Naive thymus-derived CD4-positive, alpha-beta T cell (primary cell): ENCODE measurements at regions not wholly inside any gene's neighbourhood (a gene's known extent, or its start where the extent isn't known, plus 50 kb on each side); places are given as distances from the start of the nearest gene placed in this dataset.

ENCODE experiments used
- ATAC-seq: fragments of 150-1000 bp; cut with Tn5 transposase; 2 replicates; pipeline ENCODE4 v1.10.0; 2021; ENCODE audit warnings: mild to moderate bottlenecking, moderate library complexity
- CTCF ChIA-PET: fragments of 350-600 bp; sonication (Branson Sonifier 250); formaldehyde crosslinking; loops from one replicate; lab custom pipeline; 2021; ENCODE audit warnings: antibody characterized with exemption; lab: Charles Lee
- POLR2A ChIA-PET: fragments of 350-600 bp; sonication (Branson Sonifier 250); formaldehyde crosslinking; loops from one replicate; lab custom pipeline; 2021; ENCODE audit warnings: antibody characterized with exemption, inconsistent platforms; lab: Charles Lee
- DNase-seq, 9 donors: peaks; one replicate each; pipeline versions ENCODE4 v3.0.0 to v3.0.0-alpha.2; 2020 to 2022; ENCODE audit warnings: mixed read lengths in 1 of 9
- H3K27ac ChIP-seq: one replicate; pipeline ENCODE4 v1.7.0; 2013; ENCODE audit warnings: mild to moderate bottlenecking, low read depth, low read length, moderate library complexity
- H3K27me3 ChIP-seq, 2 donors: one replicate each; pipeline ENCODE4 v1.7.0; 2013; ENCODE audit warnings: low read length in 2 of 2, mild to moderate bottlenecking in 2 of 2, moderate library complexity in 2 of 2; ENCODE audit not compliant: control insufficient read depth in 2 of 2, insufficient read depth in 2 of 2
- H3K36me3 ChIP-seq, 3 experiments: 1 replicate in 2 of 3; 2 replicates in 1 of 3; pipeline ENCODE4 v1.7.0; 2013; ENCODE audit warnings: low read length in 3 of 3, mild to moderate bottlenecking in 3 of 3, moderate library complexity in 1 of 3; ENCODE audit not compliant: insufficient read depth in 3 of 3, control insufficient read depth in 2 of 3
- H3K4me1 ChIP-seq, 2 donors: one replicate each; pipeline ENCODE4 v1.7.0; 2013; ENCODE audit warnings: low read length in 2 of 2, mild to moderate bottlenecking in 2 of 2, moderate library complexity in 1 of 2; ENCODE audit not compliant: control insufficient read depth in 2 of 2, insufficient read depth in 2 of 2
- H3K4me3 ChIP-seq: 2 replicates; pipeline ENCODE4 v1.7.0; 2013; ENCODE audit warnings: mild to moderate bottlenecking, low read length
- H3K9me3 ChIP-seq, 3 experiments: 1 replicate in 2 of 3; 2 replicates in 1 of 3; pipeline ENCODE4 v1.7.0; 2013; ENCODE audit warnings: low read length in 3 of 3; ENCODE audit not compliant: control insufficient read depth in 2 of 3
- H3K27ac Mint-ChIP-seq, 9 donors: one replicate each; pipeline ENCODE4 v1.8.0; 2020 to 2022; ENCODE audit warnings: mixed read lengths in 9 of 9, mild to moderate bottlenecking in 8 of 9, moderate library complexity in 5 of 9, inconsistent platforms in 2 of 9
- H3K27me3 Mint-ChIP-seq, 5 donors: one replicate each; pipeline ENCODE4 v1.8.0; 2021 to 2022; ENCODE audit warnings: mixed read lengths in 5 of 5, mild to moderate bottlenecking in 1 of 5
- H3K36me3 Mint-ChIP-seq, 5 donors: one replicate each; pipeline ENCODE4 v1.8.0; 2020 to 2022; ENCODE audit warnings: mixed read lengths in 5 of 5, mild to moderate bottlenecking in 3 of 5, inconsistent platforms in 1 of 5
- H3K4me1 Mint-ChIP-seq, 7 donors: one replicate each; pipeline ENCODE4 v1.8.0; 2020 to 2022; ENCODE audit warnings: mixed read lengths in 7 of 7, mild to moderate bottlenecking in 3 of 7, inconsistent platforms in 1 of 7
- H3K4me3 Mint-ChIP-seq, 10 donors: one replicate each; pipeline ENCODE4 v1.8.0; 2020 to 2022; ENCODE audit warnings: mild to moderate bottlenecking in 10 of 10, mixed read lengths in 10 of 10, moderate library complexity in 6 of 10, inconsistent platforms in 2 of 10
- H3K9me3 Mint-ChIP-seq, 11 donors: one replicate each; pipeline ENCODE4 v1.8.0; 2020 to 2022; ENCODE audit warnings: mixed read lengths in 11 of 11, mild to moderate bottlenecking in 4 of 11, inconsistent platforms in 1 of 11, moderate library complexity in 1 of 11
- intact Hi-C, 2 donors: fragments of 100-400 bp; cut with micrococcal nuclease; formaldehyde crosslinking; loops; one replicate each; pipeline ENCODE4 v1.15.1; 2023

GRCh38 chr22:49437956-49438355 lies 389.7 kb downstream of the BRD1 start:
- Mint-ChIP-seq H3K9me3 (peaks cover 0 to 12% (median 2%) of the 10 kb centered on the region in 11 donors), H3K27ac (no peak overlapping the region), H3K4me1 (peaks cover 0 to 1% (median 0%) of the 10 kb centered on the region in 7 donors), H3K4me3 (no peak overlapping the region), H3K36me3 (peaks cover 0 to 32% (median 0%) of the 10 kb centered on the region in 5 donors), H3K27me3 (peaks cover 0 to 21% (median 0%) of the 10 kb centered on the region in 5 donors)
- no peak overlapping the region for H3K27ac ChIP-seq
- DNase-seq = no peak
- no peaks in the 10 kb centered on the region for H3K36me3 ChIP-seq
- ChIA-PET POLR2A (no interaction called here), CTCF (no interaction called here)
- intact Hi-C loops = no loop called here
- no peak overlapping the region for H3K4me3 ChIP-seq
- no peaks in the 10 kb centered on the region for H3K4me1 ChIP-seq
- peaks cover 0 to 10% (median 0%) of the 10 kb centered on the region in 3 experiments for H3K9me3 ChIP-seq
- ATAC-seq = no peak
- H3K27me3 ChIP-seq = no peaks in the 10 kb centered on the region

DNA sequence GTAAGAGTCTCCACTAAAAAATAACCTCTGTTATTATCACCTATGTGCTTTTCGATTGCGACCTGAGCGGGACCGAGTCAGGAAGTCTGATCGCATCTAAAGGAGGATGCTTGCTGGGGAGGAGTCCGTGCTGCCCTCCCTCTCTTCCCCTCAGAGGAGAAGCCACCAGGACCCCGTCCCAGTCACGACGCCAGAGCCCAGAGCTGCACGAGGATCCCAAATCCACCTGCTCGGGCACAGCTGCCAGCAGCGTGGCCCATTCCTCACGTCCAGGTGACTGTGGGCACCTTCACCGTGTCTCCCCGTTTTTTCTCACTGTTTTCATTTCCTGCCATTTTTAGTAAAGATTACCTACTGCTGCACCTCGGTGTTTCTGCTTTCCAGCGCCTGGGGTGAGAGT lies 390.3 kb downstream of the BRD1 start:
- Mint-ChIP-seq H3K4me3 (no peak overlapping the region), H3K27me3 (peaks cover 0 to 22% (median 0%) of the 10 kb centered on the region in 5 donors), H3K36me3 (peaks cover 0 to 32% (median 0%) of the 10 kb centered on the region in 5 donors), H3K9me3 (peaks cover 0 to 12% (median 2%) of the 10 kb centered on the region in 11 donors), H3K4me1 (no peaks in the 10 kb centered on the region), H3K27ac (no peak overlapping the region)
- ChIA-PET CTCF (no interaction called here), POLR2A (no interaction called here)
- no peak for DNase-seq
- Histone ChIP-seq H3K36me3 (no peaks in the 10 kb centered on the region), H3K27ac (no peak overlapping the region), H3K9me3 (peaks cover 0 to 10% (median 0%) of the 10 kb centered on the region in 3 experiments), H3K4me3 (no peak overlapping the region), H3K27me3 (no peaks in the 10 kb centered on the region), H3K4me1 (no peaks in the 10 kb centered on the region)
- intact Hi-C loops = no loop called here
- no peak for ATAC-seq

GRCh38 chr22:49436056-49436455 lies 391.6 kb downstream of the BRD1 start:
- peaks cover 0 to 30% (median 0%) of the 10 kb centered on the region in 5 donors for H3K36me3 Mint-ChIP-seq
- no peak overlapping the region for H3K4me3 Mint-ChIP-seq
- POLR2A ChIA-PET = no interaction called here
- H3K4me1 Mint-ChIP-seq = no peaks in the 10 kb centered on the region
- Histone ChIP-seq H3K36me3 (no peaks in the 10 kb centered on the region), H3K4me1 (no peaks in the 10 kb centered on the region), H3K4me3 (no peak overlapping the region), H3K27ac (no peak overlapping the region), H3K9me3 (peaks cover 0 to 10% (median 0%) of the 10 kb centered on the region in 3 experiments), H3K27me3 (no peaks in the 10 kb centered on the region)
- H3K27ac Mint-ChIP-seq = no peak overlapping the region
- CTCF ChIA-PET = no interaction called here
- ATAC-seq = no peak
- H3K27me3 Mint-ChIP-seq = peaks cover 0 to 26% (median 0%) of the 10 kb centered on the region in 5 donors
- intact Hi-C loops = no loop called here
- DNase-seq = no peak
- peaks cover 0 to 12% (median 1%) of the 10 kb centered on the region in 11 donors for H3K9me3 Mint-ChIP-seq

- Mint-ChIP-seq H3K4me3 (no peak overlapping the region), H3K9me3 (peaks cover 0 to 12% (median 0%) of the 10 kb centered on the region in 11 donors), H3K36me3 (peaks cover 0 to 27% (median 0%) of the 10 kb centered on the region in 5 donors), H3K27me3 (peaks cover 0 to 23% (median under 1%) of the 10 kb centered on the region in 5 donors), H3K27ac (no peak overlapping the region), H3K4me1 (no peaks in the 10 kb centered on the region)
- ChIA-PET CTCF (no interaction called here), POLR2A (no interaction called here)
- H3K27me3 ChIP-seq = no peaks in the 10 kb centered on the region
- no peak overlapping the region for H3K4me3 ChIP-seq
- H3K36me3 ChIP-seq = no peaks in the 10 kb centered on the region
- H3K27ac ChIP-seq = no peak overlapping the region
- H3K4me1 ChIP-seq = no peaks in the 10 kb centered on the region
- intact Hi-C loops = no loop called here
- peaks cover 0 to 10% (median 0%) of the 10 kb centered on the region in 3 experiments for H3K9me3 ChIP-seq
- ATAC-seq = no peak
- DNase-seq = no peak
Observed at GRCh38 chr22:49435596-49435995, 392.1 kb downstream of the BRD1 start.

GRCh38 chr22:49433717-49434611 lies 393.7 kb downstream of the BRD1 start:
- peaks cover 0 to 21% (median 0%) of the 10 kb centered on the region in 5 donors for H3K36me3 Mint-ChIP-seq
- Histone ChIP-seq H3K27ac (no peak overlapping the region), H3K36me3 (no peaks in the 10 kb centered on the region), H3K27me3 (no peaks in the 10 kb centered on the region), H3K9me3 (peaks cover 0 to 10% (median 0%) of the 10 kb centered on the region in 3 experiments), H3K4me1 (no peaks in the 10 kb centered on the region), H3K4me3 (no peak overlapping the region)
- no peaks in the 10 kb centered on the region for H3K4me1 Mint-ChIP-seq
- peaks cover 0 to 35% (median 2%) of the 10 kb centered on the region in 5 donors for H3K27me3 Mint-ChIP-seq
- H3K9me3 Mint-ChIP-seq = peaks cover 0 to 12% (median 0%) of the 10 kb centered on the region in 11 donors
- no peak overlapping the region for H3K27ac Mint-ChIP-seq
- DNase-seq (peak in 1 of 9 donors; percentile 7), ATAC-seq (no peak)
- H3K4me3 Mint-ChIP-seq = no peak overlapping the region
- POLR2A ChIA-PET = no interaction called here
- CTCF ChIA-PET = no interaction called here
- intact Hi-C loops = no loop called here

DNA sequence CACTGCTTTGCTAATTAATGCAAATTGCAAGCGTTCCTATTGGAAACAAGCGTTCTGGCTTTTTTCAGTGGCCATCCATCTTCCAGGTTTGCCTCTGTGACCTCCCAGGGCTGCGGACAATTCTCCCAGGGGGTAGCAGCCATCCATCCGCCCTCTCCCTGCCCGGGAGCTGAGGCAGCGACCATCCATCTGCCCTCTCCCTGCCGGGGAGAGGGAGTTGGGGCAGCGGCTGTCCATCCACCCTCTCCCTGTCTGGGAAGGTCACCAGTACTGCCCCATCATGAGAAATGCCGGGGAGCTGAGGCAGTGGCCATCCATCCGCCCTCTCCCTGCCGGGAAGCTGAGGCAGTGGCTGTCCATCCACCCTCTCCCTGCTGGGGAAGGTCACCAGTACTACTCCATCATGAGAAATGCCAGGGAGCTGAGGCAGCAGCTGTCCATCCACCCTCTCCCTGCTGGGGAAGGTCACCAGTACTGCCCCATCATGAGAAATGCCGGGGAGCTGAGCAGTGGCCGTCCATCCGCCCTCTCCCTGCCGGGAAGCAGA lies 394.7 kb downstream of the BRD1 start:
- H3K27ac ChIP-seq = no peak overlapping the region
- H3K9me3 ChIP-seq = peaks cover 0 to 10% (median 0%) of the 10 kb centered on the region in 3 experiments
- intact Hi-C loops = no loop called here
- ATAC-seq = no peak
- Mint-ChIP-seq H3K4me1 (no peaks in the 10 kb centered on the region), H3K27me3 (peaks cover 0 to 41% (median 2%) of the 10 kb centered on the region in 5 donors), H3K9me3 (peaks cover 0 to 12% (median 0%) of the 10 kb centered on the region in 11 donors), H3K4me3 (no peak overlapping the region), H3K27ac (no peak overlapping the region), H3K36me3 (peaks cover 0 to 15% (median 0%) of the 10 kb centered on the region in 5 donors)
- H3K4me3 ChIP-seq = no peak overlapping the region
- no peaks in the 10 kb centered on the region for H3K36me3 ChIP-seq
- H3K27me3 ChIP-seq = no peaks in the 10 kb centered on the region
- no peak for DNase-seq
- ChIA-PET CTCF (no interaction called here), POLR2A (no interaction called here)
- H3K4me1 ChIP-seq = no peaks in the 10 kb centered on the region
